ENCODE measurements at regions not wholly inside any gene's neighbourhood (a gene's known extent, or its start where the extent isn't known, plus 50 kb on each side); places are given as distances from the start of the nearest gene placed in this dataset.
"Not testable (repeated sequence)": the region's sequence is repeated elsewhere in the genome, so short reads cannot be mapped to it uniquely, and the experiment has no call there.

DNA sequence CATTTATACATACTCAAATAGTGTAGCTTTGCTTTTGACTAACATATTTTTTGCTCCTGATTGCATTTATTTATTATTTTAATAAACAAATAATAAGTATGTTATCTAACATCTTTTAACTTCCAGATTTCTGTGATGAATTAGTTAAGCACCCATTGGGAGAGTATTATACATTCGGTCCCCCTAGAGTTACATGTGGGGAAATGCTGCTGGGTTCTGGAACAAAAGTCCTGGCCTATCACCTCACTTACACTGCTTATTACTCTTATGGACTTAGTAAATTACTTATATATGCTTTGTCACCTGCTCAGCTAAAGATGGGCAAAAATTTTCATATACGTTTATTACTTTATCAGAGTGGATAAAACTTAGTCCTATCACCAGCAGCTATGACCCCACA is 1163.0 kb downstream of the FAM181B start:
- no peak for DNase-seq (ENCODE audit: low read depth)

DNA sequence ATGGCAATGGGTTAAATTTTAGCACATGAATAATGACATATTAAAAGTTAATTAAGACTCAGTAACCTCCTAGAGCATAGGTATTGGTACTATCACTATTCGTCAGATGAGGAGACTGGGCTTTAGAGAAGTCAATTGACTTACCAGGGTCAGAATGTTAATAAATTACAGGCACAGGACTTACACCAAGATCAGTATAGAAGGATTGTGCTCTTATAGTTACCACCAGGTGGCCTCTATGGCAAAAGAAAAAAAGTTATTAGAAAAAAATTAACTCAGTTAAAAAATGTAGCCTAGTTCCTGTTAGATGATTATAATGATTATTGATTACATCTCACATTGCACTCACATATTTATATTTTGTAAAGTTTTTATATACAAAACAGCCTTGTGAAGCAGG is 1163.7 kb downstream of the FAM181B start:
- DNase-seq (ENCODE audit: low read depth): no peak

DNA sequence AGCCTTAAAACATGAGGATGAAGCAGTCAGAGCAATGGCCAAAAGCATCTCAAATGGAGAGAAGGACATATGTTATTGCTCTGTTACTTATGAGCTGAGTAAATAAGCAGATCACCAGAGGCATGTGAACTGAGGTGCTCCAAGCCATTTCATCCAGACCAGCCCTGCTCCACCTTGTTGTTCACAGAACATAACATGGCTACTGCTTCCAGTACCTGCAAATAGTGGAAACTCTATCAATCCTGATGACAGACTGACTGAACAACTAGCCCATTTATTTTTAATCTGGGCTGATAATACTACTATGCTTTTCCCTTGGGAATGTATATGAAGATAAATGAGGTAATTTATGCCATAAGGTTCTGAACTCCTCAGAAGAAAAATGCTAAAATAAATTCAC is 1164.7 kb downstream of the FAM181B start:
- no peak for DNase-seq (ENCODE audit: low read depth)

DNA sequence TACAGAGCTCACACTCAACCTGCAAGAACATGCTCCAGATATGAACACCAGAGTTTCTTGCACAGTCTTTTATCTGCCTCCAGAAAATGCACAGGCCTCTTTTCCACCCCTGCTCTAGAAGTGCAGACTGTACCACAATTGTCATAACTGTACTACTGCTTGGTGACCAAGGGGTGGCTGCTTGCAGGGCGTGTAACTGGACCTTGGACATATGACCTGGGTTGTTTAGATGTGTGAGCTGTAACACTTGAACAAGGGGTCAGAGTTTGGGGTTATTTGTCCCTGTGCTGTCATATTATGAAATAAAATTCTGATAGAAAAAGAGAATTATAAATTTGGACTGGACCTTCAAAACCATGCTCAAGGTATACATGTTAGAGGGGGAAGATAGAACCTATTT is 1185.5 kb downstream of the FAM181B start:
- no peak for DNase-seq (ENCODE audit: low read depth)

DNA sequence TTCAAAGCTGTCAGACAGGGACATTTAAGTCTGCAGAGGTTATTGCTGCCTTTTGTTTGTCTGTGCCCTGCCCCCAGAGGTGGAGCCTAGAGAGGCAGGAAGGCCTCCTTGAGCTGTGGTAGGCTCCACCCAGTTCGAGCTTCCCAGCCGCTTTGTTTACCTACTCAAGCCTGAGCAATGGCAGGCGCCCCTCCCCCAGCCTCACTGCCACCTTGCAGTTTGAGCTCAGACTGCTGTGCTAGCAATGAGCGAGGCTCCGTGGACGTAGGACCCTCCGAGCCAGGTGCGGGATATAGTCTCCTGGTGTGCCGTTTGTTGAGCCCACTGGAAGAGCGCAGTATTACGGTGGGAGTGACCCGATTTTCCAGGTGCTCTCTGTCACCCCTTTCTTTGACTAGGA is 1193.9 kb downstream of the FAM181B start:
- DNase-seq (ENCODE audit: low read depth): not testable (repeated sequence)

DNA sequence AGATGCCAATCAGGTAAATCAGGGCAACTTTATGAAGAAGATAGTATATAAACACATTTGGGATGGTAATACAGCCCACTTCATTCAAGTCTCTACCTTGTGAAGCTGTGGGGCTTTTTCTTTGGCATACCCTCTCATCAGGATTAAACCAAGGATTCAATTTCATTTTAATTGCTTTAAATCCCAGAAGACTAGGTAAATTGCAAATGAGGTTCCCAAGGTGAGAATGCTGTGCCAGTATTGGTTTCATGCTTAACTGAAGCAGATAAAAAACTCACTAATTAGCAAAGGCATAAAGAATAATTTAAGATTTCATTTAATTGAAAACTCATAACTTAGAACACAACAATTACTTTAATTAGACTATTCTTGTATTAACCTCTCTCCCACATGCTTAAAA is 1218.1 kb downstream of the FAM181B start:
- DNase-seq (ENCODE audit: low read depth): no peak

DNA sequence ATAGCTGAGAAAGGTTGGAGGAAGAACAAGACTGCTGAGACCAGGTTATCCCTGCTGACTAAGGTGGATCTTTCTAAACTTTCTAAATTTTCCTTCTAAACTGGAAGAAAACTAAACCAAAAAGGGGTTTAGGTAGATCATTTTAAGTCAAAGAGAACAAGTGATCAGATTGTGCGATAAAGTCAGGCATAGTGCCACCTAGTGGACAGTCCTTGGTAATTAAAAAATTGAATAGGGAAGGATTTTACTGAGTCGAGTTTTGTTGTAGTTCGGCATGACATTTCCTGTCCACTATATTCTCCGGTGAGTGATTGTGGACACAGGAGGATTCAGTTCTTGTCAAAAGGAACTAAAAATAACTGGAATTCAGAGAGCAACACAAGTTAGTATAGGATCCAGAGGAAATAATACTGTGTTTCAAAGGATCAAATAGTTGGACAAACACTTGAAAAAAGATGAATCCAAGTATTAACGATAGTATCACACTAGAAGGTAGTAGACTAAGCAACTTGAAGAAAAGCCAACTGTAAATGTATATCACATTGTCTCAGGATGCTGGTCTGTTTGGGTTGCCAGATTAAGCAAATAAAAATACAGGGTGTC is 1236.4 kb downstream of the FAM181B start:
- DNase-seq (ENCODE audit: low read depth): no peak

DNA sequence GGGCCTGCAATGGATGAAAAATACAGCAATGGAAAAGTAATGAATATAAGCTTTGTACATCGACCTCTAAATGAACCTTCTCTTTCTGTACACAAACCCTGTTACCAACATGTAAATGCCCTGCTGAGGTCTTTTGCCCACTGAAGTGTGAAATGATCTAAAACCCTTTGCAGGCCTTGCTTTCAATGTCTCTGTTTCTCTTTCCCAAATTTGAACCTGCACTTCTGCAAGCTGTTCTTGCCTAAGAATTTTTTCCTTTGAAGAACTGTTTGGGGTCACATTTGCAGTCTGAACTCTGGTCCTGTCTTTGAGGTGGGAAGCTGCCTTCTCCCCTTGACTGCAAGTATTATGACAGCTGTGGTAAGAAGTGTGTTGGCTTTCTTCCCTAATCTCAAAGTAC is 1237.1 kb downstream of the FAM181B start:
- DNase-seq (ENCODE audit: low read depth): no peak

DNA sequence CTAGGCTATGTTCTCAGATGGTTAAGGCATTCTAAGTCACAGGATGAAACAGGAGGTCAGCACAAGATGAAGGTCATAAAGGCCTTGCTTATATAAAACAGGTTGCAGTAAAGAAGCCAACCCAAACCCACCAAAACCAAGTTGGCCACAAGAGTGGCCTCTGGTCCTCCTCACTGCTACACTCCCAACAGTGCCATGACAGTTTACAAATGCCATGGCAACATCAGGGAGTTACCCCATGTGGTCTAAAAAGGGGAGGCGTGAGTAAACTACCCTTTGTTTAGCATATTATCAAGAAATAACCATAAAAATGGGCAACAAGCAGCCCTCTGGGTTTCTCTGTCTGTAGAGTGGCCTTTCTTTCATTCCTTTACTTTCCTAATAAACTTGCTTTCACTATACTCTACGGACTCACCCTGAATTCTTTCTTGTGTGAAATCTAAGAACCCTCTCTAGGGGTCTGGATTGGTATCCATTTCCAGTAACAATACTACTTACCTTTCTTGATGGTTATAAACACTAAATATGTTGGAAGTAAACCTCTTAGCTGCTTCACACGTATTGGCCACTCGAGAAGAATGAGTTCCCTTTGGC is 1237.9 kb downstream of the FAM181B start:
- no peak for DNase-seq (ENCODE audit: low read depth)

DNA sequence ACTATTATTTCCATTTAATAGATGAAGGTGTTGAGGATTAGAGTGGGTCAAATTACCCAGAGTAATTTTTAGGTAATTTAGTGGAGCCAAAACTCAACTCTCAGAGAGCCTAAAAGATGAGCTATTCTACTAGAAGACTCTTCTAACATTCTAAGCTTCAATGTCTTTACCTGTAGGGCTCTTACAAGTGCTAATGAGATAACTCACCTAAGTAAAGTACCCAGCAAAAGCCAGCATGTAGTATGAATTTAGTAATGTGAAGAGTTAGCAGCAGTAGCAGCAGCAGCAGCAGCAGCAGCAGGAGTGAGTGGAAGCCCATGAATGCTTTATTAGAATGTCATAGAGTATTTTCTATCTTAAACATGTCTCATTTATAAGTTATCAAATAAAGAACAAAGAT is 1239.2 kb downstream of the FAM181B start:
- DNase-seq (ENCODE audit: low read depth): no peak

DNA sequence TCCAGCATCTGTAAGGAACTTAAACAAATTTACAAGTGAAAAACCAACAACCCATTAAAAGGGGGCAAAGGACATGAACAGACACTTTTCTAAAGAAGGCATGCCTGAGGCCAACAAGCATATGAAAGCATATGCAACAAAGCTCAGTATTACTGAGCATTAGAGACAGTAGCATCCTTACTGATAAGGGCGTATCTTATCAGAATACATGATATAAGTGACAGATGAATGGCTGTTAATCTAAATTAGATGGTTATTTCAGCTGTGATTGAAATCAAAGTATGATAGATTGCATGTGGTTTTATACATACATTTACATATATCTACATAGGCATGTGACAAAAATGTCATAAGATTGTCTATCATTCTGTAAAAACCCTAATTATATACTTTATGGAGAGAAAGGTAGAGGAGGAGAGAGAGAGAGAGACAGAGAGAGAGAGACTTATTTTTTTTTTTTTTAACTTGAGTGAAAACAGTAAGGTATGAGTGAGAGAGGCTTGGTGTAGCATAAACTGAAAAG is 1240.7 kb downstream of the FAM181B start:
- no peak for DNase-seq (ENCODE audit: low read depth)

DNA sequence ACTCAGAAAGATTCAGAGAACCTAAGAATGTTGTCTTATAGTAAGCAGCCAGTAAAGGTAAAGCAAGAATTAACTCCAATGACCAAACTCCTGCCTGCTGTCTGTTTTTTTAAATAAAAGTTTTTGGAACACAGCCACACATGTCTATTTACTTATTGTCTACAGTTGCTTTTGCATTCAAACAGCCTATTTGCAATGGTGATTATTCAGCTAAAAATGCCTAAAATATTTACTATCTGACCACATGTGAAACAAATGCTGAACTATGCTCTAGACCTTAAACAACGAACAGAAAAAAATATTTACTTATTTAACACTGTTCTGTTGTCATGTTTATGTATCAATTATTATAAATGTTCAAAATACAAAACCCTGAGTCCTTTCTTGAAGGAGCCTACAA is 1246.6 kb downstream of the FAM181B start:
- no peak for DNase-seq (ENCODE audit: low read depth)

DNA sequence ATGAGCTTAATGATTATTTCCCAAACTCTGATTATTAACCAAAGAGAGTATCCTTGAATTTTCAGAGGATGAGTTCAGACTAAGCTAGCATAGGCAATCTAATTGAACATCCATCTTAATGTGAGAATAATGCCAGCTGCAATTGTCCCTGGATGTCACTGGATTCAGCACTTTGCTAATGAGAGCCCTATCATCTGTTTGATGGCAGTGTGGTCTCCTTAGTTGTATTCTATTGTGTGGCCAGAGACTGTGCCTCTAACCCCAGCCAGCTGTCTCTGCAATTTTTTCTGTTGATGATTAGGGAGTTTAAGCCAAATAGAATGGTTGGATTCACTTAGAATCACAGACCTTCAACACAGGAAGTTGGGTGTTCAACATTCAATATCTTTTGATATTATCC is 1249.5 kb downstream of the FAM181B start:
- DNase-seq (ENCODE audit: low read depth): no peak

DNA sequence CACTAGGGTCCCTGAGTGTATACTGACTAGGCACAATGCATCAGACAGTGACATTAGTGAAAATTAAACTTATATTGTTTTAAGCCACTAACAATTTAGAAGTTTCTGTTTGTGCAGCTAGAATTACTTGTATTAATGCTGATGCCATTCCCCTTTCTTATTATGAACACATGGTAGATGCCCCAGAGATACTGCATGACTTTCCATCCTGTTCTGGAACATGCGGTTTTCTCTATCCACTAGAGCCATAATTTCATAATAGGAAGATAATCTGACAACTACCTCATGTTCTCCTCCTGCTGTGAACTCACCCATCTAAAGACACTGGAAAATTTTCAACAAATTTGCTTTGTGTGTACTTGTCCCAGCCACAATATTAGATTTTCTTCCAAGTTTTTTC is 1256.4 kb downstream of the FAM181B start:
- DNase-seq (ENCODE audit: low read depth): no peak

DNA sequence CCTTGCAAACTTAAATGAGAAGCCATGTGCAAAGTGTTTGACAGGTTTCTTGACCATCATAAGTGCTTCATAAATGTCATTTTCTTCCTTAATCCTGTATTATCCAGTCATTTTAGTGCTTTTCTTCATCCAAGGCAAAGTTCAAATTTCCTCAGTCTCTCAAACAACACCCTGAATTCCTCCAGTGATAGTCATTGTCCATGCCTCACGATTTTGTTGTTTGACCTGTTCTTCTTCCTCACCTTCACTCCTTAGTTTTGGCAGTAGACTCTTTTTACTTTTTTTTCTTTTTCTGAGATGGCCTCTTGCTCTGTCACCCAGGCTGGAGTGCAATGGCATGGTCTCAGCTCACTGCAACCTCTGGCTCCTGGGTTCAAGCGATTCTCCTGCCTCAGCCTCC is 1257.3 kb downstream of the FAM181B start:
- no peak for DNase-seq (ENCODE audit: low read depth)

DNA sequence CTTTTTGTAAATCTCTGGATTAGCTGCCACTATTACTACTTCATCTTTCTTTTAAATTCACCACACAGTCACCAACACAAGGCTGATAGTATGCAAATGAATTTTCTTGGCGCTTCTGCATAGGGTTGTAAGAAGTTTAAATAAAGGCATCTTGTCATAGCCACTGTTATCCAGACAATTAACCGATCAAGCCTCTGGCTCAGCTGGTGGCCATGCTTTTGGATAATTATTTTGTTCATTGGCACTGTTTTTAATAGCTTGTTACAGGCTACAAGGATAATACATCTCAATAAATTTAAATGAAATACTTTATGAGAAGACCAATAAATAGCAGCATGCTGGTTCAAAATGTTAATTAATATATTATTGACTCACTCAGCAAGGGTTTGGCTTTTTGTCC is 1261.0 kb downstream of the FAM181B start:
- no peak for DNase-seq (ENCODE audit: low read depth)

DNA sequence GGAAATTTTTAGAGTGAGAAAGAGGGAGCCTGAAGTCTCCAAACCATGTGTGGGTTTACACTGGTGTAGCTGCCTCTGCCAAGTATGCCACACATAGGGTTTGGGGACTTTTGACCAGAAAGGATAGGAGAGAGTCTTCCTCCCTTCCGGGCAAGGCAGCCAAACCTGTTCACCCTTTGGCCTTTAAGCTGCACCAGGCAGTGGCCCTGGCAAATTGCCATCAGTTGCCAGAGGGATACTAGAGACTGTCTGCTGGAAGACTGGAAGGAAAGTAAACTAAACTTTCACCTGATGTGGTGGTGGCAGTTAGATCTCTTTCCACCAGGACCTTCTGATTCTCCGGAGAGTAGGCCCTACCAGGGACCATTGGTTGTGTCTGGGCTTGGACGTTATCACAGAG is 1263.2 kb downstream of the FAM181B start:
- no peak for DNase-seq (ENCODE audit: low read depth)

DNA sequence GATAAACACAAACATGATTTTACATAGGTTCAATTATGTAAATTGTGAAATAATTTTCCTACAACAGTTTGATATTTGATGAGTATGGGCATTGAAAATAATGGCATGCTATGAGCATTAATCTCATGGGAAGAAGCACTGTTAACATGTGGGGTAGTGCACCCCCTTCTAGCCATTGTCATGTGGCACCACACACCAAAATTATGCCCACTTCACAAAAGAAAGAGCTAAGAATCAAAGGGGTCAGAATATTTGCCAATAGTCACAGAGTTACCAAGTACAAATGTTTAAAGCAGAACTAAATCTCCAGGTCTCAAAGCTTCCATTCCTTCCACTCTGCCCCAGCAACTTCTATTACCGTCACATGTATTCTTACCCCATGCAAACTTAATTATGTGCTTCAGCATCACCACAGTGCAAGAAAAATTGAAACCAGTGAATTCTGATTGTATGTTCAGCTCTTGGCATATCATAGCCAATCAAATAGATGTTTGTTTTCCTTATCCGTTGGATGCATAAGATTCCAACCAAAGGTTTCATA is 1273.8 kb downstream of the FAM181B start:
- DNase-seq (ENCODE audit: low read depth): no peak

DNA sequence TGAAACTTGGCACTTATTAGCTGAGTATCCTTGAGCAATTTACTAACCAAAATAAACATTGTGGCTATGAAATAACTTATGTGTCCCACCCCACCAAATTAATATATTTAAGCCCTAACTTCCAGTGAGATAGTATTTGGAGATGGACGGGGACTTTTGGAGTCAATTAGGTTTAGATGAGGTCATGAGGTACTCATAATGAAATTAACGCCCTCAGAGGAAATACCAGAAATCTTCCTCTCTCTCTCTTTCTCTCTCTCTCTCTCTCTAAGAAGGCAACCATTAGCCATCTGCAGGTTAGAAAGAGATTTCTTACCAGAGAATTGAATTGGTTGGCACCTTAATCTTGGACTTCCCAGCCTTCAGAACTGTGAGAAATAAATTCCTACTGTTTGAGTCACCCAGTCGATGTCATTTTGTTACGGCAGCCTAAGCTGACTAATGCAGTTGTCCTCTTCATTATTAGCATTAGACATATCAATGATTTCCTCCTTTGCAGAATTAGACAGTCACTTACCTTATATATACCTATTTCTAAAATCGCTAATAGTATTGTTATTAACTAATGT is 1284.0 kb downstream of the FAM181B start:
- DNase-seq (ENCODE audit: low read depth): no peak

DNA sequence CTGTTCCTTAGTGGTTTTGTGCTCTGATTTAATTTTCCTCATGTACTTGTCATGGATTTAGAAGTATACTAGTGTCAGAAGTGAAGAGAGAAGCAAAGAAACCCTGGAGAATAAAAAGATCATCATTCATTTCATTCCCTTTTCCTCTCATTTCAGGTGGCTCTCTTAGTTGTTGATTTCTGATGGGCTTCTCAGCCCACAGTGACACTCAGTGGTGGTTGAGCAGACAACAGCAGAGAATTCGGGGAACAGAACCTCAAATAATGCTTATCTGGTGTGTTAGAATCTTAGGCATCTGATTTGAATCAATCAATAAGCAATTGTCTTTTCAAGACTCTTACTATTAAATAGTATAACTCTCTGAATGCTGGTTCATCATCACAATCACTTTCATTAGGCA is 1289.4 kb downstream of the FAM181B start:
- DNase-seq (ENCODE audit: low read depth): no peak

DNA sequence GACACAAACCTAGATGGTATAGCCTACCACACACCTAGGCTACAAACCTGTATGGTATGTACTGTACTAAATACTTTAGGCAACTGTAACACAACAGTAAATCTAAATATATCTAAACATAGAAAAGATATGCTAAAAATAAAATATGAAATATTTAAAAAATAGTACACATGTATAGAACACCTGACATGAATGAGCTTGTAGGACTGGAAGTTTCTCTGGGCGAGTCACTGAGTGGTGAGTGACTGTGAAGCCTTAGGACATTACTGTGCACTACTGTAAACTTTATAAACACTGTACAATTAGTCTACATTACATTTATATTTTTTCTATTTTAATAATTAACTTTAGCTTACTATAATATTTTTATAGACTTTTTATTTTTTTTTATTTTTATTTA is 1301.3 kb downstream of the FAM181B start:
- DNase-seq (ENCODE audit: low read depth): no peak

DNA sequence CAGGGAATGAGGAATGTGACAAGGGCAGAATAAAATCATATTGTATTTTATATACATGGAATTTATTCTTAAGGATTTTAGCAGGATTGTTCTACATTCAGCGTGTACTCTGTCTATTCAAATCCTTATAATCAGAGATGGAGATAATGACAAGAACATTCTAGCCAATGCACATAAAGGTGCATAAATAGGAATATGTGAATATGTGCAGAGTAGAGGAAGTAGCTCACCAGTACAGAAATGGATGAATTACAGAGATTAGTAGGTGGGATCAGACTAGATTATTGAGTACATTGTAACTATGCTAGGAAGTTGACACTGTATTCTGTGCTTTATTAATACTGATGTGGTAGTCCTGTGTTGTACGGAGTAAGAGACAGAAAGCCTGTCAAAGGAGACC is 1308.8 kb downstream of the FAM181B start:
- no peak for DNase-seq (ENCODE audit: low read depth)

DNA sequence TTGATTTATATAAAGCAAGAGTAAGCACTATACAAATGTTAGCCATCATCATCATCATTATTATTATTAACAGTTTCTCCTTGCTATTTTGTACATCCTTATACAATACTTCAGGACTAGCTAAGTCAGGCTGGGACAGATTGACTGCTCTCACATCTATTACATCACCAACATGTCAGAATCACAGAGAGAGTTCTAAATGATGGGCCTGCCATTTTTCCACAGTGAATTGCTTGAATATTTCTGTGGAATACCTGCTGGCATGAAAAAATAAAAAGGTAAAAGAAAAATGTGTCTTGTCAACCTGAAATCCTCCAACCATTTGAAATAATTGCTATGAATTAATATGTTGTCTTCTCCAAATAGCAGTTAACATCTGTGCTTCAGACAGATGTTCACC is 1311.3 kb downstream of the FAM181B start:
- DNase-seq (ENCODE audit: low read depth): no peak
